K562 (cell line): ENCODE measurements at regions not wholly inside any gene's neighbourhood (a gene's known extent, or its start where the extent isn't known, plus 50 kb on each side); places are given as distances from the start of the nearest gene placed in this dataset.

Experiments used
- ATAC-seq: fragments of 200-7000 bp; cut with Tn5 transposase; 3 replicates; pipeline ENCODE4 v1.9.1; 2020; ENCODE audit warnings: moderate library complexity
- BruUV-seq: library from RNA; stranded (reverse); fragments of 400-500 nt; replicated peaks from 2 replicates; lab custom pipeline; 2021; lab: Mats Ljungman, UMichigan
- CTCF ChIA-PET: fragments of 300-600 bp; formaldehyde crosslinking; extraction: SDS; loops from one replicate; lab custom pipeline; 2021; ENCODE audit warnings: low intra/inter-chr PET ratio; lab: Yijun Ruan, JAX
- POLR2A ChIA-PET: fragments of 300-600, 350-650 bp; sonication (Branson Sonifier 250); formaldehyde crosslinking; extraction: SDS; loops from one replicate; lab custom pipeline; 2021; ENCODE audit warnings: antibody characterized with exemption, inconsistent platforms; lab: Yijun Ruan, JAX
- DNase-seq, 4 experiments: peaks; one replicate each; pipeline versions ENCODE4 v3.0.0 to v3.0.0-alpha.2; 2011 to 2018; ENCODE audit warnings: low spot score in 3 of 4, mixed read lengths in 3 of 4; ENCODE audit errors: extremely low read depth in 1 of 4
- FAIRE-seq: peaks from 2 replicates; lab custom pipeline; 2011; peaks lifted over from hg19 to GRCh38; lab: Jason Lieb, UNC
- H2AFZ ChIP-seq: 2 replicates; pipeline ENCODE4 v1.6.0; 2011; ENCODE audit warnings: low read depth, low read length, control low read depth, inconsistent platforms
- H3K27ac ChIP-seq: fragments of 200-600 bp; 3 replicates; pipeline ENCODE4 v1.8.0; 2011; ENCODE audit warnings: low read depth, mild to moderate bottlenecking, control low read depth, inconsistent platforms, low read length, moderate library complexity, mixed read lengths; ENCODE audit errors: extremely low read depth
- H3K27me3 ChIP-seq, 2 experiments: fragments of 300-600 bp in 1 of 2; 2 replicates in 1 of 2; 3 replicates in 1 of 2; pipeline versions ENCODE4 v1.6.0 to v1.8.0; 2011; ENCODE audit warnings: inconsistent platforms in 2 of 2, low read length in 2 of 2, mild to moderate bottlenecking in 1 of 2, mixed read lengths in 1 of 2, moderate library complexity in 1 of 2; ENCODE audit not compliant: control insufficient read depth in 2 of 2, insufficient read depth in 2 of 2
- H3K36me3 ChIP-seq: fragments of 300-600 bp; 3 replicates; pipeline ENCODE4 v1.8.0; 2011; ENCODE audit warnings: mild to moderate bottlenecking, low read length, inconsistent platforms; ENCODE audit not compliant: control insufficient read depth, insufficient read depth
- H3K4me1 ChIP-seq, 2 experiments: fragments of 200-600 bp in 1 of 2; replicated peaks in 1 of 2; 2 replicates in 1 of 2; 3 replicates in 1 of 2; pipeline versions ENCODE4 v1.5.1 to v1.8.0; 2011; ENCODE audit warnings: inconsistent platforms in 2 of 2, low read length in 2 of 2, mild to moderate bottlenecking in 1 of 2, mixed read lengths in 1 of 2, moderate library complexity in 1 of 2; ENCODE audit not compliant: control insufficient read depth in 2 of 2, insufficient read depth in 2 of 2
- H3K4me2 ChIP-seq: 2 replicates; pipeline ENCODE4 v1.6.1; 2011; ENCODE audit warnings: low read length, control low read depth, inconsistent platforms, mixed read lengths; ENCODE audit not compliant: insufficient read depth
- H3K4me3 ChIP-seq: fragments of 200-600 bp; sonication (generic), shearing (Covaris generic); 2 replicates; pipeline ENCODE4 v1.5.1; 2016; ENCODE audit warnings: control low read depth, inconsistent platforms
- H3K79me2 ChIP-seq: fragments of 200-600 bp; 3 replicates; pipeline ENCODE4 v1.8.0; 2011; ENCODE audit warnings: low read length, inconsistent platforms; ENCODE audit not compliant: control insufficient read depth, insufficient read depth
- H3K9ac ChIP-seq, 2 experiments: 2 replicates each; pipeline versions ENCODE4 v1.6.0 to v1.6.1; 2011; ENCODE audit warnings: low read depth in 2 of 2, low read length in 2 of 2, control low read depth in 1 of 2, inconsistent platforms in 1 of 2, mild to moderate bottlenecking in 1 of 2, mixed read lengths in 1 of 2; ENCODE audit not compliant: insufficient read depth in 1 of 2
- H3K9me1 ChIP-seq: one replicate; pipeline ENCODE4 v1.6.0; 2011; ENCODE audit warnings: inconsistent platforms, mild to moderate bottlenecking, low read length, moderate library complexity; ENCODE audit not compliant: control insufficient read depth, insufficient read depth
- H3K9me3 ChIP-seq: replicated peaks from 2 replicates; pipeline ENCODE4 v1.5.1; 2011; ENCODE audit warnings: low read depth, low read length, inconsistent platforms; ENCODE audit not compliant: control insufficient read depth, insufficient read depth
- H4K20me1 ChIP-seq: replicated peaks from 2 replicates; pipeline ENCODE4 v1.6.1; 2011; ENCODE audit warnings: low read length, inconsistent platforms, mixed read lengths; ENCODE audit not compliant: control insufficient read depth, insufficient read depth
- BRD9 ChIP-seq: fragments of 450-650 bp; IDR thresholded peaks from 2 replicates; pipeline ENCODE4 v1.6.1; 2018; ENCODE audit warnings: low read depth; ENCODE audit not compliant: partially characterized antibody
- CBFB ChIP-seq: sonication (generic); formaldehyde crosslinking; IDR thresholded peaks from 2 replicates; pipeline ENCODE4 v1.4.0; 2020; ENCODE audit warnings: mild to moderate bottlenecking, missing genetic modification reagents
- ERF ChIP-seq: fragments of 450-650 bp; formaldehyde crosslinking; IDR thresholded peaks from 2 replicates; pipeline ENCODE4 v1.4.0; 2020; ENCODE audit warnings: mild to moderate bottlenecking, mixed read lengths
- HLTF ChIP-seq: fragments of 450-650 bp; IDR thresholded peaks from 2 replicates; pipeline ENCODE4 v1.6.1; 2016
- NR2F6 ChIP-seq: fragments of 450-650 bp; formaldehyde crosslinking; IDR thresholded peaks from 2 replicates; pipeline ENCODE4 v1.4.0; 2020; ENCODE audit warnings: mild to moderate bottlenecking
- PHF20 ChIP-seq: fragments of 450-650 bp; IDR thresholded peaks from 2 replicates; pipeline ENCODE4 v1.6.1; 2018; ENCODE audit not compliant: partially characterized antibody
- TGIF2 ChIP-seq: sonication (generic); formaldehyde crosslinking; IDR thresholded peaks from 2 replicates; pipeline ENCODE4 v1.8.1; 2022; ENCODE audit warnings: mild to moderate bottlenecking, missing genetic modification reagents, moderate library complexity
- ZBTB7A ChIP-seq: IDR thresholded peaks from 2 replicates; pipeline ENCODE4 v1.6.1; 2011; ENCODE audit warnings: low read depth, mild to moderate bottlenecking, low read length, moderate library complexity, borderline replicate concordance; ENCODE audit not compliant: control insufficient read depth
- ZNF41 ChIP-seq: fragments of 250-450 bp; sonication (Bioruptor Pico); conservative IDR thresholded peaks from 2 replicates; pipeline ENCODE4 v1.4.0; 2020; ENCODE audit warnings: mild to moderate bottlenecking
- ZNF57 ChIP-seq: fragments of 450-650 bp; formaldehyde crosslinking; IDR thresholded peaks from 2 replicates; pipeline ENCODE4 v1.4.0; 2020; ENCODE audit warnings: mild to moderate bottlenecking, moderate library complexity
- WGBS: fragments of 100-300 bp; shearing (Covaris generic); methylation state at CpG from one replicate; pipeline ENCODE4 v1.1.6; 2016; ENCODE audit warnings: low coverage, mixed read lengths; ENCODE audit not compliant: insufficient coverage; ENCODE audit errors: missing lambda C conversion rate; 5-methylcytosine and 5-hydroxymethylcytosine counted together
- in situ Hi-C: fragments of 300-500 bp; cut with MboI; formaldehyde crosslinking; loops from 4 replicates; pipeline ENCODE4 v1.15.0; 2018; ENCODE audit warnings: inconsistent platforms, mixed read lengths
- intact Hi-C: fragments of 100-400 bp; cut with micrococcal nuclease; formaldehyde crosslinking; loops from 2 replicates; pipeline ENCODE4 v1.14.2; 2022
- TF ChIP-seq, protein P1 (sequence below): fragments of 250-450 bp; sonication (Bioruptor Pico); IDR thresholded peaks from 2 replicates; pipeline ENCODE4 v1.5.1; 2021; ENCODE audit warnings: mild to moderate bottlenecking
- TF ChIP-seq, protein P2 (sequence below): sonication (generic); formaldehyde crosslinking; IDR thresholded peaks from 2 replicates; pipeline ENCODE4 v1.9.0; 2022; ENCODE audit warnings: mild to moderate bottlenecking, missing genetic modification reagents

DNA sequence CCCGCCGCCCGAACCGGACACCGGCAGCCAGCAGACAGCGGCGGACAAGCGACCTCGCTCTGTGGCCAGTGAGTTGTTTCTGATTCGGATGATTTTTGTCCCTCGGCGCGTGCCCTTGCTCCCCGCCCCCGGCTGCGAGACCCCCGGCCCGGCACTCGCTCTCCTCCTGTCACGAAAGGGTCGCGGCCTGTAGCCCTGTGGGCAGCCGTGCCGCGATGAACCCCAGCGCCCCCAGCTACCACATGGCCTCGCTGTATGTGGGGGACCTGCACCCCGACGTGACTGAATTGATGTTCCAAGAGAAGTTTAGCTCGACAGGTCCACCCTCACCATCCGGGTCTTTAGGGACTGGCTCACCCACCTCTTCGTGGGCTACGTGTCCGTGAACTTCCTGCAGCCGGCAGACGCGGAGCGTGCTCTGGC, 1257.5 kb upstream of the ACVR2A start:
- WGBS, result 4% methylated on average over 32 of the region's 38 CpGs
- Histone ChIP-seq H2AFZ (no peak overlapping the region), H3K9me3 (no peaks in the 10 kb centered on the region; the same call in 1 of the 2 replicates), H3K4me2 (no peak overlapping the region), H3K4me3 (no peak overlapping the region), H3K27me3 (no peaks in the 10 kb centered on the region), H3K36me3 (no peaks in the 10 kb centered on the region), H3K9me1 (no peaks in the 10 kb centered on the region), H3K27ac (no peak overlapping the region), H3K9ac (no peak overlapping the region), H4K20me1 (no peaks in the 10 kb centered on the region), H3K4me1 (no peaks in the 10 kb centered on the region), H3K79me2 (no peaks in the 10 kb centered on the region)
- DNase-seq, result no peak
- ATAC-seq, result no peak
- CTCF ChIA-PET, result no interaction called here
- FAIRE-seq, result no peak
- TF ChIP-seq CBFB (CRISPR knock-in tag) (no peak), ZNF41 (CRISPR knock-in tag) (no peak), ZNF57 (CRISPR knock-in tag) (no peak), BRD9 (no peak), TGIF2 (CRISPR knock-in tag) (no peak), NR2F6 (no peak)
- intact Hi-C loops, result no loop called here
- no TSS peak for BruUV-seq
- POLR2A ChIA-PET, result no interaction called here
- in situ Hi-C loops, result no loop called here

DNA sequence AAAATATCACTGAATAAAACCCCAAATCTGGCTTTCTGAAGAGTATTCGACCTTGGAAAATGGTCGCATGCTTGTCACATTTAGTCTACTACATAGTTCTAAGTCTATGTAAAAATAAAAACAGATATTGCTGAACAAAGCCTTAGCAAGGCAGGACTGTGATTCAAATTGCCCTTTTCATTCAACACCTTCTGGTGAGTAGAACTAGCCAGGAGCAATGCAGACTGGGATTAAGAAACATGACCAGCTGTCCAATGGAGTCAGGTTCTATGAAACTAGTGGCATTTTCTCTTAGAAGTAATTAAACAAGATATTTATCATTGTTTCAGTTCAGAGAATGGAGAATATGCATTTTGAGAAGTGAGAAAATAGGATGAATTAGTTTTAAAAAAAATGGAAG, 1260.5 kb upstream of the ACVR2A start:
- H3K9ac ChIP-seq, result no peak overlapping the region
- FAIRE-seq, result no peak
- no peak for DNase-seq
- H3K27me3 ChIP-seq, result no peaks in the 10 kb centered on the region
- peaks cover 2% of the 10 kb centered on the region; the same call in 1 of the 2 replicates for H3K9me3 ChIP-seq
- no peak for ATAC-seq
- H3K4me3 ChIP-seq, result no peak overlapping the region
- no TSS peak for BruUV-seq
- no peaks in the 10 kb centered on the region for H3K9me1 ChIP-seq
- in situ Hi-C loops (no loop called here), intact Hi-C loops (no loop called here)
- H3K36me3 ChIP-seq, result no peaks in the 10 kb centered on the region
- H2AFZ ChIP-seq, result no peak overlapping the region
- no peak overlapping the region for H3K4me2 ChIP-seq
- H3K79me2 ChIP-seq, result no peaks in the 10 kb centered on the region
- WGBS, result 0% methylated on average over 2 of the region's 2 CpGs
- CTCF ChIA-PET, result no interaction called here
- no peaks in the 10 kb centered on the region for H4K20me1 ChIP-seq
- TF ChIP-seq PHF20 (no peak), ERF (no peak), HLTF (no peak), ZBTB7A (no peak)
- TF ChIP-seq, protein P1, sequence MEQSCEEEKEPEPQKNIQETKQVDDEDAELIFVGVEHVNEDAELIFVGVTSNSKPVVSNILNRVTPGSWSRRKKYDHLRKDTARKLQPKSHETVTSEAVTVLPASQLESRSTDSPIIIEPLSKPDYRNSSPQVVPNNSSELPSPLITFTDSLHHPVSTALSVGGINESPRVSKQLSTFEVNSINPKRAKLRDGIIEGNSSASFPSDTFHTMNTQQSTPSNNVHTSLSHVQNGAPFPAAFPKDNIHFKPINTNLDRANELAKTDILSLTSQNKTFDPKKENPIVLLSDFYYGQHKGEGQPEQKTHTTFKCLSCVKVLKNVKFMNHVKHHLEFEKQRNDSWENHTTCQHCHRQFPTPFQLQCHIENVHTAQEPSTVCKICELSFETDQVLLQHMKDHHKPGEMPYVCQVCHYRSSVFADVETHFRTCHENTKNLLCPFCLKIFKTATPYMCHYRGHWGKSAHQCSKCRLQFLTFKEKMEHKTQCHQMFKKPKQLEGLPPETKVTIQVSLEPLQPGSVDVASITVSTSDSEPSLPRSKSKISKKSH (CRISPR knock-in tag), result no peak
- TF ChIP-seq, protein P2, sequence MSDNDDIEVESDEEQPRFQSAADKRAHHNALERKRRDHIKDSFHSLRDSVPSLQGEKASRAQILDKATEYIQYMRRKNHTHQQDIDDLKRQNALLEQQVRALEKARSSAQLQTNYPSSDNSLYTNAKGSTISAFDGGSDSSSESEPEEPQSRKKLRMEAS, result no peak
- POLR2A ChIA-PET, result no interaction called here
- H3K27ac ChIP-seq, result no peak overlapping the region
- no peaks in the 10 kb centered on the region for H3K4me1 ChIP-seq
